ENCODE measurements at regions not wholly inside any gene's neighbourhood (a gene's known extent, or its start where the extent isn't known, plus 50 kb on each side); places are given as distances from the start of the nearest gene placed in this dataset.

- in situ Hi-C loops (cut with MboI; ENCODE audit: low pct_unique_long_range_greater_than_20kb, low sequenced_read_pairs, unreplicated experiment), result no loop called here
- TF ChIP-seq CTCF (IDR thresholded peaks at IDR 0.05; ENCODE audit: extremely low read depth, insufficient read depth, missing control alignments), result no peak
- DNase-seq (ENCODE audit: low spot score), result no peak
Measured at GRCh38 chr2:234852941-234853340, 98.9 kb upstream of the SH3BP4 start.

GRCh38 chr2:234852035-234852434 lies 99.8 kb upstream of the SH3BP4 start:
- TF ChIP-seq CTCF (IDR thresholded peaks at IDR 0.05; ENCODE audit: extremely low read depth, insufficient read depth, missing control alignments), result no peak
- in situ Hi-C loops (cut with MboI; ENCODE audit: low pct_unique_long_range_greater_than_20kb, low sequenced_read_pairs, unreplicated experiment), result no loop called here
- no peak for DNase-seq (ENCODE audit: low spot score)

DNA sequence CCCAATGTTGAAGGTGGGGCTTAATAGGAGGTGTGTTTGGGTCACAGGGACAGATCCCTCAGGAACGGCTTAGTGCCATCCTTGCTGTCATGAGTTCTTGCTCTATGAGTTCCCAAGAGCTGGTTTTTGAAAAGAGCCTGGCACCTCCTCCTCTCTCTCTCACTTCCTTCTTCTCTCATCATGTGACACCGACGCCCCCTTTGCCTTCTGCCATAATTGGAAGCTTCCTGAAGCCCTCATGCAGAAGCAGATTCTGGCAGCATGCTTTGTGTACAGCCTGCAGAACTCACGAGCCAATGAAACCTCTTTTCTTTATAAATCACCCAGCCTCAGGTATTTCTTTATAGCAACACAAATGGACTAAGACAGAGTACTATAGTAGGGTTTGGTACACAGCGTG lies 100.4 kb upstream of the SH3BP4 start:
- in situ Hi-C loops (cut with MboI; ENCODE audit: low pct_unique_long_range_greater_than_20kb, low sequenced_read_pairs, unreplicated experiment), result no loop called here
- DNase-seq (ENCODE audit: low spot score), result no peak
- TF ChIP-seq CTCF (IDR thresholded peaks at IDR 0.05; ENCODE audit: extremely low read depth, insufficient read depth, missing control alignments), result no peak

- in situ Hi-C loops (cut with MboI; ENCODE audit: low pct_unique_long_range_greater_than_20kb, low sequenced_read_pairs, unreplicated experiment), result no loop called here
- no peak for TF ChIP-seq CTCF (IDR thresholded peaks at IDR 0.05; ENCODE audit: extremely low read depth, insufficient read depth, missing control alignments)
- DNase-seq (ENCODE audit: low spot score), result no peak
Measured at GRCh38 chr2:234850818-234851217, 101.0 kb upstream of the SH3BP4 start.

- DNase-seq (ENCODE audit: low spot score), result no peak
- no peak for TF ChIP-seq CTCF (IDR thresholded peaks at IDR 0.05; ENCODE audit: extremely low read depth, insufficient read depth, missing control alignments)
- in situ Hi-C loops (cut with MboI; ENCODE audit: low pct_unique_long_range_greater_than_20kb, low sequenced_read_pairs, unreplicated experiment), result no loop called here
Measured at GRCh38 chr2:234849678-234850077, 102.1 kb upstream of the SH3BP4 start.

- no peak for DNase-seq (ENCODE audit: low spot score)
- in situ Hi-C loops (cut with MboI; ENCODE audit: low pct_unique_long_range_greater_than_20kb, low sequenced_read_pairs, unreplicated experiment), result no loop called here
- no peak for TF ChIP-seq CTCF (IDR thresholded peaks at IDR 0.05; ENCODE audit: extremely low read depth, insufficient read depth, missing control alignments)
Measured at GRCh38 chr2:234848578-234848977, 103.2 kb upstream of the SH3BP4 start.

DNA sequence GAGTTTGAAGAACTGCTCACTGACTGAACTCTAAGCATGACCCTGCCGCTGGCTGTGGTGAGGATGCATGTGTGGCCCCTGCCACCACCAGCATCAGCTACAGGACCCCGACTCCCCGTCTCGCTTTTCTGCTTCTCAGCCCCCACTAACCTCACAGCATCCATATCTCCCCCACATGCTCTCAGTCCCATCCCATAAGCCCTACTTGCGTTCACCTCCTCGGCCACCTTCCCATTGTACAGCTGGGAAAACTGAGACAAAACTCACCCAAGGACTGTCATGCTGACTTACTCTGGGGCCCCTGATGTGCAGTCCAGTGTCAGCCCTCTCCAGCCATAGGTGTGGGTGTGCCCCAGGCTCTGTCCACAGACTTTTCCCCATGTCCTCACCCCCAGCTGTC lies 104.2 kb upstream of the SH3BP4 start:
- in situ Hi-C loops (cut with MboI; ENCODE audit: low pct_unique_long_range_greater_than_20kb, low sequenced_read_pairs, unreplicated experiment), result no loop called here
- DNase-seq (ENCODE audit: low spot score), result no peak
- TF ChIP-seq CTCF (IDR thresholded peaks at IDR 0.05; ENCODE audit: extremely low read depth, insufficient read depth, missing control alignments), result no peak

Measured in GM13977 (cell line).